Neuronal stem cell (in vitro differentiated cells): ENCODE measurements at regions not wholly inside any gene's neighbourhood (a gene's known extent, or its start where the extent isn't known, plus 50 kb on each side); places are given as distances from the start of the nearest gene placed in this dataset.

ENCODE experiments used
- DNase-seq: peaks from one replicate; pipeline ENCODE4 v3.0.0-alpha.2; 2013; ENCODE audit warnings: low spot score
- H2AFZ ChIP-seq: one replicate; pipeline ENCODE4 v1.6.1; 2013; ENCODE audit warnings: mild to moderate bottlenecking, low read length, inconsistent platforms
- H2AK5ac ChIP-seq: 2 replicates; pipeline ENCODE4 v1.6.1; 2013; ENCODE audit warnings: low read depth, mild to moderate bottlenecking, inconsistent platforms, low read length, moderate library complexity, mixed read lengths
- H2BK120ac ChIP-seq: 2 replicates; pipeline ENCODE4 v1.6.1; 2013; ENCODE audit warnings: low read depth, mild to moderate bottlenecking, inconsistent platforms, low read length, moderate library complexity, mixed read lengths
- H2BK12ac ChIP-seq: one replicate; pipeline ENCODE4 v1.6.1; 2013; ENCODE audit warnings: low read length, inconsistent platforms
- H2BK15ac ChIP-seq: 2 replicates; pipeline ENCODE4 v1.6.1; 2013; ENCODE audit warnings: mild to moderate bottlenecking, low read length, inconsistent platforms, mixed read lengths
- H2BK5ac ChIP-seq: one replicate; pipeline ENCODE4 v1.6.1; 2013; ENCODE audit warnings: inconsistent platforms, mild to moderate bottlenecking, low read length, moderate library complexity
- H3K14ac ChIP-seq: one replicate; pipeline ENCODE4 v1.6.1; 2013; ENCODE audit warnings: low read length, inconsistent platforms
- H3K18ac ChIP-seq: 2 replicates; pipeline ENCODE4 v1.6.1; 2013; ENCODE audit warnings: low read length, inconsistent platforms
- H3K23ac ChIP-seq: 2 replicates; pipeline ENCODE4 v1.6.1; 2013; ENCODE audit warnings: low read depth, mild to moderate bottlenecking, mixed read lengths, low read length, inconsistent platforms; ENCODE audit not compliant: poor library complexity
- H3K27ac ChIP-seq: replicated peaks from 3 replicates; pipeline ENCODE4 v1.5.1; 2013; ENCODE audit warnings: low read length, inconsistent platforms
- H3K27me3 ChIP-seq, 3 experiments: 2 replicates each; pipeline ENCODE4 v1.6.1; 2013; ENCODE audit warnings: low read length in 3 of 3, mild to moderate bottlenecking in 2 of 3, inconsistent platforms in 1 of 3, low read depth in 1 of 3, mixed read lengths in 1 of 3, moderate library complexity in 1 of 3; ENCODE audit not compliant: control insufficient read depth in 3 of 3, insufficient read depth in 3 of 3
- H3K36me3 ChIP-seq, 2 donors: replicated peaks in 1 of 2; 2 replicates each; pipeline ENCODE4 v1.6.1; 2013; ENCODE audit warnings: low read length in 2 of 2; ENCODE audit not compliant: control insufficient read depth in 2 of 2, insufficient read depth in 2 of 2
- H3K4ac ChIP-seq: 2 replicates; pipeline ENCODE4 v1.6.1; 2013; ENCODE audit warnings: inconsistent platforms, mild to moderate bottlenecking, low read length, moderate library complexity
- H3K4me1 ChIP-seq, 2 donors: 1 replicate in 1 of 2; 2 replicates in 1 of 2; pipeline ENCODE4 v1.6.1; 2013; ENCODE audit warnings: low read length in 2 of 2, low read depth in 1 of 2; ENCODE audit not compliant: control insufficient read depth in 2 of 2, insufficient read depth in 1 of 2
- H3K4me2 ChIP-seq: one replicate; pipeline ENCODE4 v1.6.1; 2013; ENCODE audit warnings: mild to moderate bottlenecking, low read length, inconsistent platforms; ENCODE audit not compliant: insufficient read depth, poor library complexity, severe bottlenecking
- H3K4me3 ChIP-seq, 2 donors: 2 replicates each; pipeline ENCODE4 v1.5.1; 2013; ENCODE audit warnings: low read length in 2 of 2, mild to moderate bottlenecking in 2 of 2, inconsistent platforms in 1 of 2, moderate library complexity in 1 of 2
- H3K79me1 ChIP-seq: one replicate; pipeline ENCODE4 v1.6.1; 2013; ENCODE audit warnings: low read depth, mild to moderate bottlenecking, inconsistent platforms, low read length, moderate library complexity
- H3K9ac ChIP-seq: one replicate; pipeline ENCODE4 v1.6.1; 2013; ENCODE audit warnings: mild to moderate bottlenecking, low read depth, low read length, inconsistent platforms; ENCODE audit not compliant: poor library complexity
- H3K9me3 ChIP-seq, 2 donors: replicated peaks in 1 of 2; 2 replicates each; pipeline versions ENCODE3 to v1.6.1; 2013; ENCODE audit warnings: low read length in 2 of 2, mild to moderate bottlenecking in 2 of 2, inconsistent platforms in 1 of 2, low read depth in 1 of 2, mixed read lengths in 1 of 2, moderate library complexity in 1 of 2; ENCODE audit not compliant: control insufficient read depth in 2 of 2, insufficient read depth in 1 of 2
- H4K8ac ChIP-seq: one replicate; pipeline ENCODE4 v1.6.1; 2013; ENCODE audit warnings: low read depth, mild to moderate bottlenecking, inconsistent platforms, low read length, moderate library complexity
- H4K91ac ChIP-seq: one replicate; pipeline ENCODE4 v1.6.1; 2013; ENCODE audit warnings: low read length, low read depth, mild to moderate bottlenecking, inconsistent platforms; ENCODE audit not compliant: poor library complexity
- WGBS, 2 donors: extraction: QIAGEN DNeasy Blood & Tissue Kit; methylation state at CpG; one replicate each; pipeline ENCODE4 v1.1.7; 2013; ENCODE audit warnings: missing lambda C conversion rate in 2 of 2, mixed read lengths in 1 of 2; ENCODE audit not compliant: insufficient read length in 2 of 2, insufficient replicate concordance in 1 of 2; ENCODE audit errors: extremely low coverage in 2 of 2; 5-methylcytosine and 5-hydroxymethylcytosine counted together

- no peak overlapping the region for H3K14ac ChIP-seq
- no peaks in the 10 kb centered on the region for H3K4me1 ChIP-seq
- H3K9me3 ChIP-seq = no peaks in the 10 kb centered on the region
- no peaks in the 10 kb centered on the region for H3K27me3 ChIP-seq
- H2BK12ac ChIP-seq = no peak overlapping the region
- H3K9ac ChIP-seq = no peak overlapping the region
- no peak overlapping the region for H3K4ac ChIP-seq
- no peaks in the 10 kb centered on the region for H3K79me1 ChIP-seq
- H4K91ac ChIP-seq = no peak overlapping the region
- H3K4me3 ChIP-seq = no peak overlapping the region
- H3K27ac ChIP-seq = no peak overlapping the region
- H3K4me2 ChIP-seq = no peak overlapping the region
- no CpG with 5 or more reads among the region's 2 CpGs for WGBS, 2 donors
- H2BK120ac ChIP-seq = no peak overlapping the region
- H2AK5ac ChIP-seq = no peak overlapping the region
- DNase-seq = no peak
- H2BK5ac ChIP-seq = no peak overlapping the region
- no peak overlapping the region for H4K8ac ChIP-seq
- H3K36me3 ChIP-seq = no peaks in the 10 kb centered on the region
- no peak overlapping the region for H3K23ac ChIP-seq
- H3K18ac ChIP-seq = no peak overlapping the region
- no peak overlapping the region for H2BK15ac ChIP-seq
- H2AFZ ChIP-seq = no peak overlapping the region
Observed at GRCh38 chr13:63112799-63113395, 1697.2 kb upstream of the PCDH20 start.

GRCh38 chr13:63110466-63110865 is 1694.8 kb upstream of the PCDH20 start:
- H2BK120ac ChIP-seq = no peak overlapping the region
- H2BK15ac ChIP-seq = no peak overlapping the region
- no peaks in the 10 kb centered on the region for H3K4me1 ChIP-seq
- H2BK12ac ChIP-seq = no peak overlapping the region
- no peak overlapping the region for H4K91ac ChIP-seq
- H3K27ac ChIP-seq = no peak overlapping the region
- no peaks in the 10 kb centered on the region for H3K36me3 ChIP-seq
- H3K9ac ChIP-seq = no peak overlapping the region
- H3K14ac ChIP-seq = no peak overlapping the region
- H4K8ac ChIP-seq = no peak overlapping the region
- no peak overlapping the region for H3K4ac ChIP-seq
- no peak overlapping the region for H3K18ac ChIP-seq
- H2BK5ac ChIP-seq = no peak overlapping the region
- no CpG with 5 or more reads among the region's 1 CpG for WGBS, 2 donors
- DNase-seq = no peak
- no peaks in the 10 kb centered on the region for H3K27me3 ChIP-seq
- H2AFZ ChIP-seq = no peak overlapping the region
- H3K23ac ChIP-seq = no peak overlapping the region
- H3K79me1 ChIP-seq = no peaks in the 10 kb centered on the region
- no peak overlapping the region for H3K4me2 ChIP-seq
- no peak overlapping the region for H3K4me3 ChIP-seq
- no peak overlapping the region for H2AK5ac ChIP-seq
- H3K9me3 ChIP-seq = no peaks in the 10 kb centered on the region

DNA sequence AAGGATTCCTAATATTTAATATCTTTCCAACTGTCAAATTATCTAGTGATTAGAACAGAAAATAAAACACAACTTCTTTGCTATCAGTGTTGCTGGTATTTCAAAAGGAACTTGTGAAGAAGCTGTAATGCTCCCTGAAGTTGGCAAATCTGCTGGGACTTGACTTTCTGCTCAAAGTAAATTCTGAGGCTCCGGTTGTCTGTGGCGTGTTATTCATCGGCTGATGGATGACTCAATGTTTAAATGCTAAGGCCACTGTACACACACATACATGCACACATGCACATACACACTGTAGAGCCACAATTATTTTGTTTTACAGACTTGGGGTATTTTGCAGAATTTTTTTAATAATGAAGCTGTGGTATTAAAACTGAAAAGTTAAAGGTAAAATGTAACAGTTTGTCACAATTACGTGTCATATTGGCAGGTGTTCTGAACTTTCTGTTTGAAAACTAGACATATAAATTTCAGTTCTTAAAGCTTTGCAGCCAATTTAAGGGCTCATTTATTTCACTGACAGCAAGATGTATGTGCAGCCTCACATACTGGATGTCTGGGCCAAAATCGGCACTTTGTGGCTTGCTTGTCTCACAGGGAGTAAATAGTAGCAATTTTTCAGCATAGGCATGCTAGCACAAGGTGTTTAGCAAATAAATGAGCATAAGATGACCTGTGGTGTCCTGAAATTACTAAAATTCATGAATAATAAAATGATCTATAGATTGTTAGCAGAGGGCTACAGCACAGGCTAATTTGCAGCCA is 1691.7 kb upstream of the PCDH20 start:
- Histone ChIP-seq H2BK120ac (no peak overlapping the region), H3K4me3 (no peak overlapping the region), H3K4ac (no peak overlapping the region), H3K4me1 (no peaks in the 10 kb centered on the region), H2BK5ac (no peak overlapping the region), H4K8ac (no peak overlapping the region), H3K4me2 (no peak overlapping the region), H3K14ac (no peak overlapping the region), H2BK15ac (no peak overlapping the region), H3K9me3 (no peaks in the 10 kb centered on the region), H2BK12ac (no peak overlapping the region), H3K27ac (no peak overlapping the region), H2AK5ac (no peak overlapping the region), H3K23ac (no peak overlapping the region), H3K27me3 (no peaks in the 10 kb centered on the region), H3K9ac (no peak overlapping the region), H3K79me1 (no peaks in the 10 kb centered on the region), H3K18ac (no peak overlapping the region), H2AFZ (peak overlapping the region; percentile 55), H3K36me3 (no peaks in the 10 kb centered on the region), H4K91ac (no peak overlapping the region)
- no CpG with 5 or more reads among the region's 5 CpGs for WGBS, 2 donors
- no peak for DNase-seq

DNA sequence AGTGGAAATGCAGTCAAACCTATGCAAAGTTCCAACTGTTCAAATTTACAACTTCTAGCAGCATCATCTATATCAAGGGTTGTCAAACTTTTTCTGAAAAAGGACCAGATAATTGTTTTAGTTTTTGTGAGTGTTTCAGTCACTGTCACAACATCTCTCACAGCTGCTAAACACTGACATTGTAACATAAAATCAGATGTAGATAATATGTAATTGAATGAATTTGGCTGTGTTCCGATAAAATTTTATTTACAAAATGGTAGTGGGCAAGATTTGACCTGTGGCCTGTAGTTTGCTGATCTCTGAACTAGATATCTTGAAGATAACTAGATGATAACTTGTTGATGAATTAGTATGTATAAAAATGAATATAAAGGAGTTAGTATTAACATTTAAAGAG is 1679.1 kb upstream of the PCDH20 start:
- no peak overlapping the region for H3K4me3 ChIP-seq
- H3K9ac ChIP-seq = no peak overlapping the region
- H3K9me3 ChIP-seq = no peaks in the 10 kb centered on the region
- no peak overlapping the region for H3K14ac ChIP-seq
- H3K27me3 ChIP-seq = no peaks in the 10 kb centered on the region
- DNase-seq = no peak
- no peak overlapping the region for H2BK12ac ChIP-seq
- no peaks in the 10 kb centered on the region for H3K4me1 ChIP-seq
- H4K91ac ChIP-seq = no peak overlapping the region
- H3K36me3 ChIP-seq = no peaks in the 10 kb centered on the region
- H3K23ac ChIP-seq = no peak overlapping the region
- H3K27ac ChIP-seq = no peak overlapping the region
- H2BK5ac ChIP-seq = no peak overlapping the region
- H2BK15ac ChIP-seq = no peak overlapping the region
- H2BK120ac ChIP-seq = no peak overlapping the region
- H3K79me1 ChIP-seq = no peaks in the 10 kb centered on the region
- H3K4ac ChIP-seq = no peak overlapping the region
- H2AK5ac ChIP-seq = no peak overlapping the region
- H4K8ac ChIP-seq = no peak overlapping the region
- no peak overlapping the region for H3K4me2 ChIP-seq
- H3K18ac ChIP-seq = no peak overlapping the region
- peak overlapping the region; percentile 38 for H2AFZ ChIP-seq
- WGBS, 2 donors = no CpG with 5 or more reads among the region's 1 CpG
